Activated T-cell treated with anti-CD3 and anti-CD28 coated beads for 48 hours (primary cell): ENCODE measurements at regions not wholly inside any gene's neighbourhood (a gene's known extent, or its start where the extent isn't known, plus 50 kb on each side); places are given as distances from the start of the nearest gene placed in this dataset.

Experiments
- DNase-seq: peaks from one replicate; pipeline ENCODE4 v3.0.0-alpha.2; 2020; ENCODE audit warnings: low read depth

DNA sequence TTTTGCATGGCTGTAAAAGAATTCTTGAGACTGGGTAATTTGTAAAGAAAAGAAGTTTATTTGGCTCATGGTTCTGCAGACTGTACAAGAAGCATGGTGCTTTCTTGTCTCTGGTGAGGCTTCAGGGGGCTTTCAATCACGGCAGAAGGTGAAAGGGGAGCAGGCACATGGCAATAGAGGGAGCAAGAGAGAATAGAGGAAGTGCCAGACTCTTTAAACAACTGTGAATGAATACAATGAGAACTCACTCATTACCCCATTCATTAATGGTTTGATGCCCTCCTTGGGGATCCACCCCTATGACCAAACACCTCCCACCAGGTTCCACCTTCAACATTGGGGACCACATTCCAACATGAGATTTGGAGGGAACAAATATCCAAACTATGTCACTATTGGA, 463.5 kb downstream of the MTX2 start:
- no peak for DNase-seq

DNA sequence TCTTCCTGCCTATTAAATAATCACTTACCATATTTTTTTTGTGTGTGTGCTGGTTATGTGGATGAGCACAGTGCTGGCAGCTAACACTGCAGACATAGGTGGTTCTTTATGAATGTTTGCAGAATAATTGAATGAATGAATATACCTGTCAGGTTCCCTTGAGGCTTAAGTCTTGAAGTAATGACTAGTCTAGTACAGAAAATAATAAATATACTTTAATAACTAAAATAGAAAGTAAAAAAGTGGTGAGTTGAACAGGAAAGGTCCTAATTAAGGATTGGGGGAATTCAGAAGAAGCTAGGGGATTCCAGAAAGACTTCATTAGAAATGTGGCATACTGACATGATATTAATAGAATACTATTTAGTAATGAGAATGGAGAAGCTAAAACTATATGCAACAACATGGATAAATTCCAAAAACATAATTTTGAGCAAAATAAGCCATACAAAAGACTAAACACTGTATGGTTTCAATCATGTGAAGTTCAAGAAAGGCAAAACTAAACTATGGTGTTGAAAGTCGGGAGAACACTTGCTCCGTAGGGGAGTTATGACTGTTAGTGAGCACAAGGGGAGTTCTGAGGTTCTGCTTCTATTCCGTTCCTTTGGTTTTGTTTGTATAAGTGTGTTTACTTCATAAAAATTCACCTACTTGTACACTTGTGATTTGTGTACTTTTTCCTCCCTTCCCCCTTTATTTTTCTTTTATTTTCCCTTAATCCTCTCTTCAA, 464.6 kb downstream of the MTX2 start:
- no peak for DNase-seq

DNA sequence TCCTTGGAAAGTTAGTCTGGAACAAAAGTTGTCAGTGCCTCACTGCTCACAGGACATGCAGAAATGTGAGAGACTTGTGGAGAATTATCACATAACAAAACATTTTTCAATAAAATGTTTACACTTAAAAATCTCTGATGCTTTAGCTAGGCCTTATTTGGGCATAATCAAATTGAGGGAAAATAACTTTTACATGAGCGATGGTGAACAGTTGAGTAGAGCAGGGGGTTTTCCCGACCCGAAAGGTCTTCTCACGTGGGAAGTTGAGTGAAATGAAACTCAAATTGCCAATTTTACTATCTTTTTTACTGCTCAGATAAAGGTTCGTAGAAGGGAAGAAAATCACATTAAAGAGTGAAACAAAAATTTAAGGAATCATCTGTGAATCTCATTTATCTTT, 465.6 kb downstream of the MTX2 start:
- DNase-seq = no peak

DNA sequence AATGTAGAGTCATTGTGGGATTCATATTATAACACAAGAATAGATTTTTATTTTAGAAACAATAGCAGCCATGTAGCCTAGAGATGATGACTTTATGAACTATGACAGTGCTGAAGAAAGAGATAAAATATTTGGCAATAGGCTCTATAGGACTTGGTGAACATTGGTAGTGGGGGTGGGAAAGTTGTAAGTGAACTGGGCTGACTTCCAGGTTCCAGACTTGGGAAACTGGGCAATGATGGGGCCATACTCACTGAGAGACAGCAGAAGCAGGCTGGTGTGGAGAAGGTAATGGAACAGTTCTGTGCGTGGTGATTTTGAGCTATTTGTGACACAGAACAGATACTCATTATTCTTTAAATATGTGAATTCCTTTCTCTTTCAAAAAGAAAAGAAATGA, 470.3 kb upstream of the HNRNPA3 start:
- DNase-seq = no peak

DNA sequence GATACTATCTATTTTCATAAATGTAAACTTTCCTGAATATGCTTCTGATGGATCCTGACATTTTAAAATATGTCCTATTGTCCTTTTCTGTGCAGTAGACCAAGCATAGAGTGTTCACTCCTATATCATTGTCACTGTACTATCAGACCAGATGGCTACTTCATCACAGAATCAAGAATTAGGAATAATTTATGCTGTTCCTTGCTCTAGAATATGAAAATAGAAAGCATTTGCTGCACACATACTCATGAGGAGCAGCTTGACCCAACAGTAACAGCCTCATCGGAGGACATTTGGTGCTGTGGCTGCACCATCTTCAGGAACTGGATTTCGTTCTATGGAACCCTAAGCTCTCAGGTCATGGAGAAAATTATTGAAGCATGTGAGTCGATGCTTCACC, 468.9 kb upstream of the HNRNPA3 start:
- DNase-seq = no peak

DNA sequence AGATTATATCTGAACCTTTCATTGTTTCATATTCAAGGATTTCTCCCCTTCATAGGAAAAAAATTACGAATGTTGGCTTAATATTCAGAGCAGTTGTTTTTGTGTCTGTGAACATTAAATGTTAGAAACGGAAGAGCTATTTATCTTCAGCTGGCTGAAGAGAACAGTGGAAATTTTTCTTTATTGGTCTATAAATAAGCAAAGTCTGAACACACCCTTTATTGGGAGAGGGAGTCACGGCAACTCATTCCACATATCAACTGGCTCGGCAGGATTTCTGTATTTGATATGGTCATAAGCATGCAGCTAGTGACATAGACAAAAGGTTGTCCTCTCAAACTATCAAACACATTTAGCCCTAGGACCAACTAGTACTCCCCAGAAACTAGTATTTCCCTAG, 468.4 kb upstream of the HNRNPA3 start:
- no peak for DNase-seq

DNA sequence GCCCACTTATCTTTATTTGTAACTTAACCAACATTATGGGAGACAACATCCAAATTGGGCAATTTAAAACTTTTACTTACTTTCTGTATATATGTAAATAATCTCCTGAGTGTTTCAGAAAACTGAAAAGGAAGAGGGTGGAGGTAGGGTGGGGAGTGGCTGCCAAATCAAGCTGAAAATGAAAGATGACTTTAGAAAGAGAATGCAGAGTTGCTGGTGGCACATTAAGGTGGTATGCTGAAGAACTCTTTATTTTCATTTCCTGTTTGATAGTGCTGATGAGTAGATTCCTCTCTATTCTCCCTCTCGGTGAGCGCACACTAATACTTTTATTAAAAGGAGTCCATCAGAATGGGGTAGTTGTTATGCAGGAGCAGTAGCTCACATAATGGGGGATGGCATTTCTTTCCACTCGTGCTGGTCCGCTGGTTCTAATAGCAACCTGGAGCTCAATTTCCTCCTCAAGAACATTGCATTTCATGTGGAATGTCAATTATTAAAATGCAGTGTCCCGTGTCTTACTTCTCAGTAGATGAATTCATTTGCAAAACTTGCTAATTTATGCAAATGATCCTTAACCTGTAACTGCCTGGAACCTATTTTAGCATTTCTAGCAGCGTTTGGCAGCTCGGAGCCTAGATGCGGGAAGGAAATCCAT, 466.9 kb upstream of the HNRNPA3 start:
- no peak for DNase-seq

DNA sequence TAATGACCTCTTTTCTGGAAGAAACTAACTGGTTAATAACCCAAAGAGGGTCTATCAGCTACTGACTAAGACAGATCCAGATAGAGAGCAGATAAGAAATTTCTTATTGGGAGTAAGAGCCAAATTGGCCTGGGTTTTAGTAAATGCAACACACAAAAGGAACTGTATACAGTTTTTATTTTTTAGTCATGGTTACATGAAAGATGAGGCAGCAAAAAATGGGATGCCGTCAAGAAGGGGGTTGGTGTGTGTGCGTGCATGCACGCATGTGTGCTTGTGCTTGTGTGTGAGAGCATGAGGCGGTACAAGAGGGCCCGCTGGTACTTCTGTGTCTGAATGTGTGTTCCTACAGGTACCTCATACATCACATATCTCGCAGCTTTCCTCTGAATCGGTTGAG, 466.2 kb upstream of the HNRNPA3 start:
- DNase-seq = no peak

DNA sequence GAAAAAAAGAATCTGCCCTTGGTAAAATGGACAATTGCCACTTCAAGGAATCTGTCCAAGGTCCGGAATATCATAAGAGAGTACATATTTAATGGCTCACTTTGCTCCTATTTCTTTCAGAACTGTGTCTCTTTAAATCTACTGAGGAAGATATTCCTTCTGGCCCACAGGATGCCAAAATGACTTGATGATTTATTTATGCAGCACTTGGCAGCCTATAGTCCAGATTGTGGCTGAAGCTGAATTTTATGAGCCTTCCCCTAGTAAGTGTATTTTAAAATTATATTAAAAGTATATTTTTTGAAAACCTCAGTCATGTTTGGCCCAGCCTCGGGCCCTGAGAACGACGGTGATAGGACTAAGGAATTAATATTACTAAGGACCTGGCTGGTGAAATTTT, 465.1 kb upstream of the HNRNPA3 start:
- no peak for DNase-seq

DNA sequence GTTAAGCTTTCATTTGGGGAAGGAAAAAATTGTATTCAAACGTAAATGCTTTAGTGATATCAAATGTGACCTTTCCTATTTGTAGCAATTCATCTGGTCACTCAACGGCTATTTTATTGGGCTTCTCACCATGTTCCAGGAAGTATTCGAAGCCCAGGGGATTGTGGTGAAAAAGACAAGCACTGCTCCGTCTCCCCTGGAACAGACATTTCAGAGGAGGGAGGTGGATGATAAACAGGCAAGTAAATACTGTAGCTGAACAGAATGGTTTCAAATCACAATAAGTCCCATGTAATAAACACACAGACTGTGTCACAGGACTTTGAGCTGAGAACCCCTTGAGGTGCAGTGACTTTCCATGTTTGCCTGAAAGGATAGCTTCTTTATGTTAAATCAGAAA, 464.7 kb upstream of the HNRNPA3 start:
- DNase-seq = no peak

DNA sequence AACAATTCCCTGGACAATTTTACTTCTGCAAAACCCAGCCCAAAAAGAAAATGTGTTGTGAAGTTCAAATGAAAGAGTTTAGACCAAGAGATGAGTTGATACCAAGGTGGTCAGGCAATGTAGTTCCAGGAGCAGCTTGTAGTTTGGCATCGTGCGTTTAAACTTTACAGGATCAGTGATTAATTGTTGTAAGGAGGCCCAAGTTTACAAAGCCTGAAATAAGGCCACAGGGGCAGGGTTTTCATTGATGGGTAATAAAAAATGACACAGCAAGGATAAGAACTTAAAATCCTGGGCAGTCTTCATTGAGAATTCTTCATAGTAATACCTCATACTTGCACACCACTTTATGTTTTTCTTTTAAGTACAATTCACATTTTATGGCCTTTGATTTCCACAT, 463.9 kb upstream of the HNRNPA3 start:
- no peak for DNase-seq

DNA sequence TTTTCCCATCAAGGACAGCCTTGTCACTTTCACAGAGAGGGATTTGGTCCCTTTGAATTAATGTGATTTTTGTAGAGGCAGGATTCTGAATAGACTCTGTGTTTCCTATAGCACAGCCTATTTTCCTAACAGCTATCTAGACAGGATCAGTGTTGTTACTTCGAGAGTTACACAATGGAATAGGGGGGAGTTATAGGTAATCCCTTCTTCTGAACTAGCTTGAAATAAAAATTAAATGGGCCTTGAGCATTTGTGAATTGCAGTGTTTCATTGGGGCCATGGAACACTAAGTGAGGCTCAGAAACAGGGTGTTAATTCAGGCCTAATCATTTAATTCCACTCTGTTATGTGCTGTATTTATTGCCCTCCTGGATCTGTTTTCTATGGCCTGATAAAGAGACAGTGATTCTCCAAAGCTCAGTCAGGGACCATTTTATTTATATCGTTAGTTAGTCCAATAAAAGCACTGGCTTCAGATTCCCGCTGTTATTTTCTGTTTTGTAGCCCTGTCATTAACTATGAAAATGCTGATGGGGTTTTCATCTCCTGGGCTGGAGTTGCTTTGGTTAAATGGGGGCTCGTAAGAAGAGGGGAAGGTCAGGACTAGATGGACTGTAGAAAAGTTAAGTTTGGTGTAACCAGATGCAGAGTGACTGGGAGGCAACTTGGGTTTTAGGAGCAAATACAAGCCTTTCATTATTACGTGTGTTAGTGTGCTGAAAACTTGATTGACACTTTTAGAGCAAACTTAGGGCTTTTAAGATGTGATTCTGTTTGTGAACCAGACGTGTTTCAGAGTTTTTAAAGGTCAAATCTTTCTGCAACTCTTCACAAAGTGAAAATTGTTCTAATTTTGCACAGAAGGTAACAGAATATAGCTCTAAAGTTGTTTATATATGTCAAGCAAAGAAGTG, 461.0 kb upstream of the HNRNPA3 start:
- DNase-seq = no peak

DNA sequence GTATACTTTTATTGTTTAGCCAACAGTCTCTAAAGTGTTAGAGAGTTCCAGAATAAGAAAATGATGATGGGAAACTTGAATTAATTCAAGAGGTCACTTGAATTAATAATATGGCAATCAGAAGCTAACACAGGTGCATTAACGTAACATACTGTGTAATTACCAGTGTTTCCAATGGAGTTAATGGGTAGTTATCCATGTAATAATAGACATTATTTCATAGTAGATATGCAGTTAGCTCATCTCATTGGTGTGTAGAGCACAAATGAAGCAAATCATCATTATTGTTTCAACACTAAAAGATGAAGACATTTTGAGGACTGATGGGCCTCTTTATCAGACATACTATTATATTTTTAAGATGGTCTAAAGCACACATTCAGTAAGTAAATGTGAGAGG, 460.3 kb upstream of the HNRNPA3 start:
- no peak for DNase-seq

DNA sequence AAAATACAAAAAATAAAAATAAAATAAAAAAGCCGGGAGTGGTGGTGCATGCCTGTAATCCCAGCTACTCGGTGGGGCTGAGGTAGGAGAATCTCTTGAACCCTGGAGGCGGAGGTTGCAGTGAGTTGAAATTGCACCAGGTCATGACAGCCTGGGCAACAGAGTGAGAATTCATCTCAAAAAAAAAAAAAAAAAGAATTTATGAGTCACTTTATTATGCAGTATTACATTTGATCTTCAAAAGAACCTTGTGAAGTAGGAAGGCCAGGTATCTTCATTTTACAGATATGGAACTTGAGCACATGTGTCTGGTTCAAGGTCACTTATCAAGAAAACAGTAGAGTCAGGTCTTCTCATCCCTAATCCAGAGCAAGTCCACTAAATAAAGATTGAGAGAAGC, 459.4 kb upstream of the HNRNPA3 start:
- no peak for DNase-seq

DNA sequence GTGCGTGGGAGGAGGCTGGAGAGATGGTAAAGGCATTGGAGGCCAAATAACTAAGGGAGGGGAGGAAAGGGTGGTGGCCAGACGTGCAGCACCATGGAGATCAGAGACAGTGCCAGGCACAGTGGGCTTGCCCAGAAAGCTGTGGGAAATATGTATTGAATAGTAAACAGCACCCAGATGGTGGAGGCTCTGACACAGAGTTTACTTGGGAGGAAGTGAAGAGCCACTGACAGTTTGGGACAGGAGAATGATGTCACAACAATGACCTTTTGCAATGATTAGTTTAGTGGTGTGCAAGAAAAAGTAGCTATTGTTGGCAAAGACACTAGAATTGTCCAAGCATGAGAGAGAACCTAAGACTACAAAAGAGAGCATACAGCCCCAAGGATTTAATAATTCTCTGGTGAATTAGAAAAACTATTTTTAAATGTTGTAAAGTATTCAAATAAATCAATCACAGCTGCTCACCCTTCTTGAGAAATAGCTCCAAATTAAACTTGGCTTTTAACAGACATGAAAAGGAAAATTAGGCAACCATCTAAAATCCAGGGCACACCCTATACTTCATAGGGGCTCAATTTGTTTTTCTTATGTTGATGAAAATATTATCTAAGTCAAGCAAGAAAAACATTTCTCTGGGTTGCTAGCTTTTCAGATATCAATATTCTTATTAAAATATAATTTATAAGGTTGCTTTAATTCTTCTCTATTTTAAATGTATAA, 458.7 kb upstream of the HNRNPA3 start:
- no peak for DNase-seq

DNA sequence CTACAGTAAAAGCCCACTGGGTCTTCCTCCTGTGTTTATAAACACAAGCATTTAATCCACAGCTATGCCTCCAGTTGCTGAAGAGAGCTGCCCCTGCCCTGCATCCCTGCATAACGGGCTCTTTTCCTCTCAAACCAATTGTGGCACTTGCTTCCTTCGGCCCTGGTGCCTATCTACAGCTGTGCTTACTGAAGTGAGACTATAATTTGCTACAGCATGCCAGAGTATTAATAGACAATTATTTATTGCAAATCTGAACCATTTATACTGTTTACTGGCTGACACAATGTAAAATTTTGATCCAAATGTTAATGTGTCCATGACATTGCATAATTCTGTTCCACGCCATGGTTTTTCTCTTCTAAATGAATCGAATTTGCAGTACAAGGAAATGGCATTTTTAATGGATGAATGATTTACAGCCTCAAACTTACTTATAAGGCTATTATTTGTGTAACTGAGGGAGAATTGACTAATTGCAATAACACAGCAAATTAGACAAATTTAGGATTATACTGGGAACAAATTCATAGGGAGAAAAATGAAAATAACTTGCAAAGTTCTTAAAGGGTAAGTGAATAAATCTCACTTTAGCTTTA, 457.0 kb upstream of the HNRNPA3 start:
- no peak for DNase-seq

DNA sequence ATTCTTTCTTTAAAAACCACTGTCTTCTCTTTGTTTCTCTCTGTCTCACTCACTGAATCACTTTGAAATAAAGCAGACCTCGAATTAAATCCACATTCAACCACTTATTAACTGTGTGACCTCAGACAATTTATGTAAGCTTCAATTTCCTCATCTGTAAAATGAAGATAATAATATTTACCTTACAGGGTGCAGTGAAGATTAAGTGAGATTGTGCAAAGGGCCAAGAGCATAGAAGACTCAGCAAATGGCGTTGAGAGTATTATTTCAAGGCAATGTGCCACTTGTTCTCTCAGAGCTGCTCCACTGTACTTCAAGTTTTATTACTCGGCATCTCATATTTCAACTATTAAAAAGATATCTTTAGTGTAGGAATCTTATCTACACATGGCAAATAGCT, 454.2 kb upstream of the HNRNPA3 start:
- no peak for DNase-seq

DNA sequence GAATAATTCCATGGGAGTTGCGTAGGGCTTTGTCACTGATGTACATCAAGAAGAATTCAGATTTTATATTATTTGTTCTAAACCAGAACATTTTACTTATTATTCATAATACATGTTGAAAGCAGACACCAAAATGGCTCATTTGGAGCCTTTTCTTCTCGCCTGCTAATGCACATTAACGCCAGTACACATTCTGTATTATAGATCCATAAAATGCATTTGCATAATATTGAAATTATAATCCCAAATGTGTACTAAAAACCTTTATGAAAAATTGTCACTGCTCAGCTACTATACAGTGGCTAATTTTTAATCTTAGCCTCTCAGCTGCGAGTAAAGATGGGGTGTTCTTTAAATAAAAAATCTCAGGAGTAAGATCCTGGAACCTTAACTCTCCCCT, 452.2 kb upstream of the HNRNPA3 start:
- DNase-seq = no peak

DNA sequence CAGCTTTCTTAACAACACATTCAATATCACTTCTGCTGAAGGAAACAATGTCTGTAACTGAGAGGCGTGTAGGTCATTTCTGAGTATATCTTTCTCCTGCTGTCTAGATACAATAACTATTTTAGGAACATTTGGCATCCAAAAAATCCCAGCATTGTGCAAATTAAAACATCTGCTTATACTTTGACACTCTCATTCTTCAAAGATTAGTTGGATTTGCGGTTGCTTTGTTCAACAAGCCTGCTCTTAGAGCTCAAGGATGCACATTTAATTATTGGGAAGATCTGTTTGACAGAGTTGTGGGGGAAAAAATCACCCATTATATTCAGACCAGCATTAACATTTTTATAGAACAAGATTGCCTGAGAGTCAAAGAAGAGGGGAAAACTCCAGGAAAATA, 449.5 kb upstream of the HNRNPA3 start:
- no peak for DNase-seq

DNA sequence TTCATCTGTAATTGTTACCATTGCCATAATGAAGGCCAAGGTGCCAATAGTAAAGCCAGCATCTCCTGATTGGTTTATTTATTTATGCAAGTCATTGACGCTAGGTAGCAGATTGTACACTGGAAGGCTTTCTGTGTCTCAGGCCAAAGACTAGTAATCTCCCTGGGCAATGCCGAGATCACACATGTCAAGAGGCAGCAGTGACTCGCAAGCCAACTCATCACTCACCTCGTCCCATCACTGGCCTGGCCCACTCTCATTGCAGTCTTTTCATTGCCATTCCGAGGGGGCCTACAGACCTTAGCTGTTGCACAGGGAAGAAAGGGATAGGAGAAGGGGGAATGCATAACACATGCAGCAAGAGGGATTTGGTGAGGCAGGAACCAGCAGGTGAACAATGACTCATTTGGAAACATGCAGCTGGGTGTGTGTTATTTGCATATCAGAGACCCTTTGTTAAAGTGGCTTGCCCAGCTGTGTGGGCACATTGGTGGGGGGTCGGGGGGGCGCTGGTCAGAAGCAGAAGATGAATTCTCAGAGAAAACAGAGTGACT, 448.7 kb upstream of the HNRNPA3 start:
- DNase-seq = no peak

DNA sequence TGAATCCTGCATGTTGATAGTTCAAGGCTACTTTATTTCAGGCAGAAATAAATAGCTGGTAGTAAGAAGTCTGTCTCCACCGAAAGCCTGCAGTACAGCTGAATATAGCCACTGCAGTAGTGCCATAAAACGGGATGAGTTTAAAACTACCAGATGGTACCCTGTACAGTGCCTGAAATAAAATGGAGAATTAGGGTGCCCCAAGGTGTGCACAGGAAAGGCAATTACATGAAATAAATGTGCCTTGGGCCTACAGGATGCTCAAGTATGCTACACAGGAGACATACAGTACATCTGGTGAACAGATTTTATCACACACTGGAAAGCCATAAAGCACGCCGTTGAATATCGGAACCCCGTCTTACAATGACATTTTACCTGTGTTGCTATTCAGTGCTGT, 447.7 kb upstream of the HNRNPA3 start:
- DNase-seq = no peak

DNA sequence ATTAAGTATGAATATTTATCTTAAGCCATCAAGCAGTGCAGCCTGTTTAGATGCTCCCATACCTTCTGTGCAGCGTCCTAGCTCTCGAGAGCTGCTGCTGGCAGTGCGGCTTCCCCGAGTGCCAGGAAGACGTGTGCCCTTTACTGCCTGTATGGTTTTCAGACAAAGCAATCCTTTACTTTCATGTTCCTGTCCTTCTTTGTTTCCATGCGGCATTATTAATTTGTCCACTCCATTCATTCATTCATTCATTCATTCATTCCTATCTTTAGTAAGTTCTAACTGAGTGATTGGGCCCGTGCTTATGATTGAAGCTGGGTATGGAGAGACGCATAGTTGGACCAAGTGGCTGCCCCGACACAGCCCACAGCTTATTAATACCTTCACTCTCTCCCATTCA, 446.6 kb upstream of the HNRNPA3 start:
- no peak for DNase-seq
